GM12878 (cell line): ENCODE measurements at regions not wholly inside any gene's neighbourhood (a gene's known extent, or its start where the extent isn't known, plus 50 kb on each side); places are given as distances from the start of the nearest gene placed in this dataset.

ENCODE experiments used
- ATAC-seq: fragments of 200-7000 bp; cut with Tn5 transposase; 3 replicates; pipeline ENCODE4 v1.9.1; 2020; ENCODE audit warnings: mild to moderate bottlenecking, moderate library complexity
- BruUV-seq: library from RNA; stranded (reverse); fragments of 400-500 nt; replicated peaks from 2 replicates; lab custom pipeline; 2021; lab: Mats Ljungman, UMichigan
- CTCF ChIA-PET: fragments of 300-600 bp; sonication (Branson Sonifier 250); formaldehyde crosslinking; extraction: SDS; loops from one replicate; lab custom pipeline; 2021; ENCODE audit warnings: inconsistent platforms; lab: Yijun Ruan, JAX
- POLR2A ChIA-PET: fragments of 350-600 bp; formaldehyde crosslinking; extraction: SDS; loops from one replicate; lab custom pipeline; 2021; ENCODE audit warnings: inconsistent platforms; lab: Charles Lee
- RAD21 ChIA-PET: fragments of 300-600 bp; sonication (Branson Sonifier 250); formaldehyde crosslinking; loops from one replicate; lab custom pipeline; 2023; ENCODE audit warnings: antibody characterized with exemption; ENCODE audit not compliant: unreplicated experiment; lab: Charles Lee
- SMC1A ChIA-PET: fragments of 300-600 bp; sonication (Branson Sonifier 250); formaldehyde crosslinking; loops from one replicate; lab custom pipeline; 2023; ENCODE audit not compliant: unreplicated experiment, uncharacterized antibody; lab: Charles Lee
- DNase-seq: peaks from one replicate; pipeline ENCODE4 v3.0.0-alpha.2; 2011; ENCODE audit warnings: low read depth, low spot score
- FAIRE-seq: peaks from 3 replicates; lab custom pipeline; 2011; peaks lifted over from hg19 to GRCh38; lab: Jason Lieb, UNC
- H2AFZ ChIP-seq: 2 replicates; pipeline ENCODE4 v1.6.0; 2011; ENCODE audit warnings: low read depth, low read length, control low read depth; ENCODE audit not compliant: control insufficient read depth
- H3K27ac ChIP-seq: 2 replicates; pipeline ENCODE4 v1.5.1; 2011; ENCODE audit warnings: control low read depth; ENCODE audit not compliant: control insufficient read depth, insufficient read depth
- H3K27me3 ChIP-seq, 2 experiments: replicated peaks in 1 of 2; 2 replicates each; pipeline versions ENCODE4 v1.6.0 to v1.6.1; 2011; ENCODE audit warnings: low read length in 1 of 2; ENCODE audit not compliant: control insufficient read depth in 2 of 2, insufficient read depth in 2 of 2
- H3K36me3 ChIP-seq, 2 experiments: 2 replicates each; pipeline ENCODE4 v1.5.1; 2011; ENCODE audit warnings: low read length in 1 of 2; ENCODE audit not compliant: control insufficient read depth in 2 of 2, insufficient read depth in 2 of 2
- H3K4me1 ChIP-seq: 2 replicates; pipeline ENCODE4 v1.6.1; 2011; ENCODE audit warnings: mild to moderate bottlenecking, low read length, moderate library complexity, mixed read lengths; ENCODE audit not compliant: control insufficient read depth, insufficient read depth
- H3K4me2 ChIP-seq: 2 replicates; pipeline ENCODE4 v1.6.0; 2011; ENCODE audit warnings: control low read depth; ENCODE audit not compliant: control insufficient read depth, insufficient read depth
- H3K4me3 ChIP-seq: fragments of 200-600 bp; sonication (generic); 2 replicates; pipeline ENCODE4 v1.5.1; 2016
- H3K79me2 ChIP-seq: 2 replicates; pipeline ENCODE4 v1.6.0; 2011; ENCODE audit warnings: low read length; ENCODE audit not compliant: control insufficient read depth, insufficient read depth
- H3K9ac ChIP-seq: 2 replicates; pipeline ENCODE4 v1.8.0; 2011; ENCODE audit warnings: low read length, control low read depth, mixed read lengths; ENCODE audit not compliant: control insufficient read depth, insufficient read depth
- H3K9me3 ChIP-seq: replicated peaks from 3 replicates; pipeline ENCODE4 v1.5.1; 2011; ENCODE audit warnings: mild to moderate bottlenecking, low read length; ENCODE audit not compliant: control insufficient read depth, insufficient read depth
- H4K20me1 ChIP-seq: 2 replicates; pipeline ENCODE4 v1.6.0; 2011; ENCODE audit not compliant: control insufficient read depth, insufficient read depth
- CHD1 ChIP-seq: IDR thresholded peaks from 2 replicates; pipeline ENCODE4 v1.6.1; 2012; ENCODE audit warnings: low read depth, low read length, improper control_type of control experiment
- EZH2 ChIP-seq: IDR thresholded peaks from 2 replicates; pipeline ENCODE4 v1.6.1; 2012; ENCODE audit warnings: low read depth, mild to moderate bottlenecking, control low read depth, inconsistent platforms, low read length, borderline replicate concordance; ENCODE audit not compliant: control insufficient read depth
- HDGF ChIP-seq: fragments of 450-650 bp; IDR thresholded peaks from 2 replicates; pipeline ENCODE4 v1.6.1; 2016; ENCODE audit warnings: antibody characterized with exemption
- MYC ChIP-seq: IDR thresholded peaks from 2 replicates; pipeline ENCODE4 v1.6.1; 2011; ENCODE audit warnings: mild to moderate bottlenecking, low read length, moderate library complexity, inconsistent platforms; ENCODE audit not compliant: insufficient read depth, insufficient replicate concordance, insufficient read length, severe bottlenecking
- NFIC ChIP-seq: IDR thresholded peaks from 2 replicates; pipeline ENCODE4 v1.6.1; 2012; ENCODE audit warnings: low read depth, mild to moderate bottlenecking, inconsistent platforms, low read length, moderate library complexity
- NFXL1 ChIP-seq: fragments of 450-650 bp; IDR thresholded peaks from 2 replicates; pipeline ENCODE4 v1.6.1; 2017; ENCODE audit warnings: antibody characterized with exemption, mild to moderate bottlenecking, borderline replicate concordance
- POLR2A ChIP-seq: IDR thresholded peaks from 2 replicates; pipeline ENCODE4 v1.6.1; 2011; ENCODE audit warnings: low read depth, mild to moderate bottlenecking, low read length
- RAD51 ChIP-seq: fragments of 450-650 bp; IDR thresholded peaks from 2 replicates; pipeline ENCODE4 v1.6.1; 2016; ENCODE audit warnings: moderate library complexity, mild to moderate bottlenecking, inconsistent platforms
- RELA ChIP-seq: fragments of 450-650 bp; IDR thresholded peaks from 2 replicates; pipeline ENCODE4 v1.8.0; 2014; ENCODE audit warnings: borderline replicate concordance; ENCODE audit not compliant: partially characterized antibody
- REST ChIP-seq: IDR thresholded peaks from 2 replicates; pipeline ENCODE4 v1.6.1; 2012; ENCODE audit warnings: mild to moderate bottlenecking, low read depth, low read length
- SREBF2 ChIP-seq: IDR thresholded peaks from 2 replicates; pipeline ENCODE4 v1.6.1; 2012; ENCODE audit warnings: mild to moderate bottlenecking, low read length
- WGBS: methylation state at CpG from one replicate; pipeline ENCODE4 v1.1.6; 2016; ENCODE audit warnings: low lambda C conversion rate; ENCODE audit not compliant: insufficient replicate concordance, insufficient coverage; ENCODE audit errors: missing lambda C conversion rate; 5-methylcytosine and 5-hydroxymethylcytosine counted together
- in situ Hi-C: fragments of 300-500 bp; cut with MboI; formaldehyde crosslinking; loops from 9 replicates; pipeline ENCODE4 v1.14.3; 2018; ENCODE audit warnings: mixed read lengths
- intact Hi-C: fragments of 100-400 bp; cut with micrococcal nuclease; formaldehyde crosslinking; loops from one replicate; pipeline ENCODE4 v1.14.2; 2022; ENCODE audit not compliant: unreplicated experiment

GRCh38 chr10:123565691-123566660, 100.2 kb upstream of the GPR26 start:
- no peaks in the 10 kb centered on the region for H3K36me3 ChIP-seq
- BruUV-seq = no TSS peak
- no peak overlapping the region for H3K9ac ChIP-seq
- CTCF ChIA-PET = interaction anchor here (1.3 kb wide), 1 partner anchor 16 kb away, joined by 3 read pairs; no protein-coding TSS in a partner anchor
- no peaks in the 10 kb centered on the region for H3K79me2 ChIP-seq
- SMC1A ChIA-PET = no interaction called here
- DNase-seq = no peak
- in situ Hi-C loops = no loop called here
- TF ChIP-seq CHD1 (no peak), NFXL1 (no peak)
- 51% methylated on average over 14 of the region's 14 CpGs for WGBS
- H3K27ac ChIP-seq = no peak overlapping the region
- no peak for ATAC-seq
- H2AFZ ChIP-seq = no peak overlapping the region
- RAD21 ChIA-PET = no interaction called here
- no peak overlapping the region for H3K4me2 ChIP-seq
- intact Hi-C loops = no loop called here
- H4K20me1 ChIP-seq = no peaks in the 10 kb centered on the region
- no peak for FAIRE-seq
- H3K27me3 ChIP-seq = no peaks in the 10 kb centered on the region; a peak in 2 of 4 replicates
- POLR2A ChIA-PET = no interaction called here
- no peaks in the 10 kb centered on the region for H3K4me1 ChIP-seq
- no peak overlapping the region for H3K4me3 ChIP-seq
- no peaks in the 10 kb centered on the region for H3K9me3 ChIP-seq

- Histone ChIP-seq H4K20me1 (no peaks in the 10 kb centered on the region), H3K9ac (no peak overlapping the region), H3K36me3 (no peaks in the 10 kb centered on the region), H3K9me3 (no peaks in the 10 kb centered on the region), H3K4me1 (no peaks in the 10 kb centered on the region), H3K27ac (no peak overlapping the region), H3K79me2 (no peaks in the 10 kb centered on the region), H3K4me3 (no peak overlapping the region), H3K4me2 (no peak overlapping the region), H2AFZ (no peak overlapping the region), H3K27me3 (peaks cover 0 to 2% of the 10 kb centered on the region in 2 experiments; a peak in 1 of 4 replicates)
- no TSS peak for BruUV-seq
- ATAC-seq (no peak), DNase-seq (no peak), FAIRE-seq (no peak)
- SMC1A ChIA-PET = no interaction called here
- intact Hi-C loops = no loop called here
- RAD21 ChIA-PET = no interaction called here
- in situ Hi-C loops = no loop called here
- WGBS = 54% methylated on average over 21 of the region's 21 CpGs
- POLR2A ChIA-PET = no interaction called here
- CTCF ChIA-PET = interaction anchor here (0.7 to 1.8 kb wide), 2 partner anchors 525 to 557 kb away, joined by 3 to 5 read pairs; no protein-coding TSS in a partner anchor
- no peak for TF ChIP-seq RAD51
- no peak for TF ChIP-seq POLR2A
- TF ChIP-seq MYC = no peak
- no peak for TF ChIP-seq NFIC
- TF ChIP-seq REST = no peak
- no peak for TF ChIP-seq SREBF2
- TF ChIP-seq HDGF = no peak
- no peak for TF ChIP-seq EZH2
- TF ChIP-seq RELA = no peak
Measured at GRCh38 chr10:123567984-123568739, 98.0 kb upstream of the GPR26 start.
